HUES6 (cell line): ENCODE measurements at regions not wholly inside any gene's neighbourhood (a gene's known extent, or its start where the extent isn't known, plus 50 kb on each side); places are given as distances from the start of the nearest gene placed in this dataset.
"Not testable (repeated sequence)": the region's sequence is repeated elsewhere in the genome, so short reads cannot be mapped to it uniquely, and the experiment has no call there.

Experiments used
- H3K27ac ChIP-seq: 2 replicates; pipeline ENCODE4 v1.7.0; 2013; ENCODE audit warnings: low read depth, mild to moderate bottlenecking, low read length, inconsistent platforms
- H3K27me3 ChIP-seq: 2 replicates; pipeline ENCODE4 v1.6.1; 2013; ENCODE audit warnings: low read length; ENCODE audit not compliant: control insufficient read depth, insufficient read depth
- H3K36me3 ChIP-seq: 2 replicates; pipeline ENCODE4 v1.6.1; 2013; ENCODE audit warnings: low read length; ENCODE audit not compliant: control insufficient read depth, insufficient read depth
- H3K4me1 ChIP-seq: 2 replicates; pipeline ENCODE4 v1.6.1; 2013; ENCODE audit warnings: low read length; ENCODE audit not compliant: control insufficient read depth, insufficient read depth
- H3K4me3 ChIP-seq: 2 replicates; pipeline ENCODE4 v1.5.1; 2013; ENCODE audit warnings: low read depth, low read length
- H3K9ac ChIP-seq: one replicate; pipeline ENCODE4 v1.6.1; 2013; ENCODE audit warnings: mild to moderate bottlenecking, low read length
- H3K9me3 ChIP-seq: 2 replicates; pipeline ENCODE4 v1.6.1; 2013; ENCODE audit warnings: low read depth, low read length; ENCODE audit not compliant: control insufficient read depth, insufficient read depth

- H3K4me3 ChIP-seq = peak overlapping the region; percentile 62
- no peak overlapping the region for H3K27ac ChIP-seq
- H3K9ac ChIP-seq = peak overlapping the region; percentile 44
- no peaks in the 10 kb centered on the region for H3K36me3 ChIP-seq
- H3K9me3 ChIP-seq = 0 out of 2 replicates have a peak, but pooled peaks cover 2% of the 10 kb centered on the region
- H3K4me1 ChIP-seq = peaks cover 6% of the 10 kb centered on the region; the same call in 1 of the 2 replicates
- no peaks in the 10 kb centered on the region; the same call in 1 of the 2 replicates for H3K27me3 ChIP-seq
Measured at GRCh38 chr18:961644-962355, 57.1 kb downstream of the ADCYAP1 start.

- no peak overlapping the region for H3K9ac ChIP-seq
- no peaks in the 10 kb centered on the region for H3K36me3 ChIP-seq
- H3K4me1 ChIP-seq = peaks cover 6% of the 10 kb centered on the region; the same call in 1 of the 2 replicates
- no peak overlapping the region for H3K4me3 ChIP-seq
- no peaks in the 10 kb centered on the region; the same call in 1 of the 2 replicates for H3K27me3 ChIP-seq
- H3K27ac ChIP-seq = no peak overlapping the region
- peaks cover 16% of the 10 kb centered on the region; the same call in 1 of the 2 replicates for H3K9me3 ChIP-seq
Measured at GRCh38 chr18:963276-963675, 58.6 kb downstream of the ADCYAP1 start.

- no peak overlapping the region for H3K27ac ChIP-seq
- peaks cover 27% of the 10 kb centered on the region for H3K9me3 ChIP-seq
- H3K4me1 ChIP-seq = peaks cover 6% of the 10 kb centered on the region; the same call in 1 of the 2 replicates
- H3K36me3 ChIP-seq = no peaks in the 10 kb centered on the region
- no peak overlapping the region for H3K9ac ChIP-seq
- H3K4me3 ChIP-seq = no peak overlapping the region
- no peaks in the 10 kb centered on the region for H3K27me3 ChIP-seq
Measured at GRCh38 chr18:965921-966758, 61.5 kb downstream of the ADCYAP1 start.

- peaks cover 27% of the 10 kb centered on the region for H3K9me3 ChIP-seq
- H3K4me1 ChIP-seq = peaks cover 3% of the 10 kb centered on the region; the same call in 1 of the 2 replicates
- H3K27me3 ChIP-seq = no peaks in the 10 kb centered on the region
- H3K27ac ChIP-seq = no peak overlapping the region
- H3K4me3 ChIP-seq = no peak overlapping the region
- no peak overlapping the region for H3K9ac ChIP-seq
- no peaks in the 10 kb centered on the region for H3K36me3 ChIP-seq
Measured at GRCh38 chr18:966759-967576, 62.3 kb downstream of the ADCYAP1 start.

- H3K4me3 ChIP-seq, H3K9ac ChIP-seq, H3K27ac ChIP-seq, H3K27me3 ChIP-seq, H3K4me1 ChIP-seq, H3K36me3 ChIP-seq: not testable (repeated sequence)
- H3K9me3 ChIP-seq = peaks cover 27% of the 10 kb centered on the region
Measured at GRCh38 chr18:968910-969309, 64.2 kb downstream of the ADCYAP1 start.

- H3K9ac ChIP-seq, H3K27ac ChIP-seq, H3K36me3 ChIP-seq, H3K27me3 ChIP-seq, H3K4me3 ChIP-seq, H3K4me1 ChIP-seq: not testable (repeated sequence)
- peaks cover 27% of the 10 kb centered on the region for H3K9me3 ChIP-seq
Measured at GRCh38 chr18:969311-969710, 64.6 kb downstream of the ADCYAP1 start.

- H3K27ac ChIP-seq, H3K27me3 ChIP-seq, H3K4me1 ChIP-seq, H3K9me3 ChIP-seq, H3K9ac ChIP-seq, H3K4me3 ChIP-seq, H3K36me3 ChIP-seq: not testable (repeated sequence)
Measured at GRCh38 chr18:974606-975005, 69.9 kb downstream of the ADCYAP1 start.

- H3K4me3 ChIP-seq = peak overlapping the region; percentile 73
- H3K36me3 ChIP-seq, H3K4me1 ChIP-seq, H3K27me3 ChIP-seq, H3K9me3 ChIP-seq: not testable (repeated sequence)
- peak overlapping the region; percentile 72 for H3K9ac ChIP-seq
- H3K27ac ChIP-seq = peak overlapping the region; percentile 50; the same call in 1 of the 2 replicates
Measured at GRCh38 chr18:976393-977128, 71.9 kb downstream of the ADCYAP1 start.

GRCh38 chr18:977327-977726, 72.7 kb downstream of the ADCYAP1 start:
- H3K4me3 ChIP-seq = peak overlapping the region; percentile 73
- not testable (repeated sequence) for H3K4me1 ChIP-seq, H3K36me3 ChIP-seq, H3K27me3 ChIP-seq, H3K9me3 ChIP-seq, H3K27ac ChIP-seq, H3K9ac ChIP-seq

- not testable (repeated sequence) for H3K36me3 ChIP-seq, H3K27ac ChIP-seq, H3K9me3 ChIP-seq, H3K27me3 ChIP-seq, H3K4me1 ChIP-seq, H3K9ac ChIP-seq
- 0 out of 2 replicates have a peak overlapping the region, but pooled peaks have one; percentile 18 for H3K4me3 ChIP-seq
Measured at GRCh38 chr18:977732-978131, 73.1 kb downstream of the ADCYAP1 start.
